ENCODE measurements at regions not wholly inside any gene's neighbourhood (a gene's known extent, or its start where the extent isn't known, plus 50 kb on each side); places are given as distances from the start of the nearest gene placed in this dataset.

- Histone ChIP-seq H3K27ac (ENCODE audit: low read length) (no peak overlapping the region), H3F3A (ENCODE audit: low read length, unreplicated experiment) (no peaks in the 10 kb centered on the region), H3K9ac (ENCODE audit: low read length) (no peak overlapping the region), H4K20me1 (ENCODE audit: low read length) (no peaks in the 10 kb centered on the region), H3K9me2 (replicated peaks; ENCODE audit: low read length) (no peaks in the 10 kb centered on the region), H3K36me3 (ENCODE audit: low read depth, low read length) (no peaks in the 10 kb centered on the region), H3K4me3 (ENCODE audit: low read length) (no peak overlapping the region), H3K4me1 (ENCODE audit: insufficient read depth, low read length) (no peaks in the 10 kb centered on the region), H2AFZ (ENCODE audit: low read length) (no peak overlapping the region), H3K9me3 (ENCODE audit: low read length) (no peaks in the 10 kb centered on the region), H3K27me3 (ENCODE audit: low read length) (no peaks in the 10 kb centered on the region), H3K4me2 (ENCODE audit: low read length) (no peak overlapping the region), H3K79me2 (ENCODE audit: low read length) (no peaks in the 10 kb centered on the region)
- TF ChIP-seq CTCF (conservative IDR thresholded peaks at IDR 0.05; ENCODE audit: low read depth, low read length) = no peak
- TF ChIP-seq EZH2 (IDR thresholded peaks at IDR 0.05; ENCODE audit: low read length, unreplicated experiment) = no peak
- no peak for TF ChIP-seq EZH2phosphoT487 (IDR thresholded peaks at IDR 0.05; ENCODE audit: borderline replicate concordance, low read length)
- ChIA-PET POLR2A (ENCODE audit: unreplicated experiment) (no interaction called here), CTCF (no interaction called here)
- no TSS peak for BruUV-seq (replicated peaks)
- intact Hi-C loops (cut with micrococcal nuclease) = no loop called here
- DNase-seq (no peak), ATAC-seq (no peak)
Observed at GRCh38 chr12:114743799-114744198, 59.8 kb upstream of the TBX3 start.

DNA sequence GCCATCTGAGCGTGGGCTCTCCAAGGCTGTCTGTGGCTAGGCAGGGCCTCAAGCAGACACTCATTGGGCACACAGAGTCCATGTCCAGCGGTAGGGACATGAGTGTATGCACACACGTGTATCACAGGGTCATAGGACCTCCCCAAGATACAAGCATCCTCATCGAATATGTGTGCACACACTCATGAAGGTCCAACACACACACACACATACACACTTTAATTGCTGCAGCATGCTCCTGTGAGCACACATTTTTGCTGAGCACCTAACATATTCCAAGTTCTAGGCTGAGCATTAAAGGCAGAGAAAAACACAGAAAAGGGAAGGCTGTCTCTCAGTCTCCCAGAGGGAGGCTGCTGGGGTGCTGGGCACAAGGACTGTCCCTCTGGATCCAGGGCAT is 59.3 kb upstream of the TBX3 start:
- Histone ChIP-seq H3F3A (ENCODE audit: low read length, unreplicated experiment) (no peaks in the 10 kb centered on the region), H3K27ac (ENCODE audit: low read length) (no peak overlapping the region), H2AFZ (ENCODE audit: low read length) (no peak overlapping the region), H3K79me2 (ENCODE audit: low read length) (no peaks in the 10 kb centered on the region), H3K36me3 (ENCODE audit: low read depth, low read length) (no peaks in the 10 kb centered on the region), H3K4me1 (ENCODE audit: insufficient read depth, low read length) (no peaks in the 10 kb centered on the region), H4K20me1 (ENCODE audit: low read length) (no peaks in the 10 kb centered on the region), H3K4me2 (ENCODE audit: low read length) (no peak overlapping the region), H3K27me3 (ENCODE audit: low read length) (no peaks in the 10 kb centered on the region), H3K9me2 (replicated peaks; ENCODE audit: low read length) (no peaks in the 10 kb centered on the region), H3K9ac (ENCODE audit: low read length) (no peak overlapping the region), H3K9me3 (ENCODE audit: low read length) (no peaks in the 10 kb centered on the region), H3K4me3 (ENCODE audit: low read length) (no peak overlapping the region)
- no peak for ATAC-seq
- intact Hi-C loops (cut with micrococcal nuclease) = no loop called here
- POLR2A ChIA-PET (ENCODE audit: unreplicated experiment) = no interaction called here
- TF ChIP-seq EZH2 (IDR thresholded peaks at IDR 0.05; ENCODE audit: low read length, unreplicated experiment) (no peak), CTCF (conservative IDR thresholded peaks at IDR 0.05; ENCODE audit: low read depth, low read length) (no peak), EZH2phosphoT487 (IDR thresholded peaks at IDR 0.05; ENCODE audit: borderline replicate concordance, low read length) (no peak)
- no TSS peak for BruUV-seq (replicated peaks)
- CTCF ChIA-PET = no interaction called here
- no peak for DNase-seq

DNA sequence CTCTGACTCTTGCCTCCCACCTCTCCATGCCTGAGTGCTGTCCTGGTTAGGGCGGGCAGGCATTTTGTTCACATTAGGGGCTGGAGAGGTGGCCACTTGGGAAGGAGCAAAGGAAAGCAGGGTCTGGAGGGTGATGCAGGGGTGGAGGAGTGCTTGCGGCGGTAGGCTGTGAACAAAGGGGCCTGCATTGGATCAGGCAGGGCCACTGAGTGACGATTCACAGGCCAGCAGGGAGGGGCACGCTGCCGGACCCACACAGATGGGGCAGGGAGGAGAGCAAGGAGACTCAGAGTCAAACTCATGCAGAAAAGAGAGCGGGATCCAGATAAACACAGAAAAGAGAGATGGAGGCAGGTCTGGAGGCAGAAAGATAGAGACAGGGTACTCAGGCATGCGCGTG is 58.4 kb upstream of the TBX3 start:
- POLR2A ChIA-PET (ENCODE audit: unreplicated experiment) = no interaction called here
- Histone ChIP-seq H3K4me3 (ENCODE audit: low read length) (no peak overlapping the region), H4K20me1 (ENCODE audit: low read length) (no peaks in the 10 kb centered on the region), H3K27me3 (ENCODE audit: low read length) (no peaks in the 10 kb centered on the region), H3K9ac (ENCODE audit: low read length) (no peak overlapping the region), H3F3A (ENCODE audit: low read length, unreplicated experiment) (no peaks in the 10 kb centered on the region), H3K36me3 (ENCODE audit: low read depth, low read length) (no peaks in the 10 kb centered on the region), H3K4me1 (ENCODE audit: insufficient read depth, low read length) (no peaks in the 10 kb centered on the region), H2AFZ (ENCODE audit: low read length) (no peak overlapping the region), H3K79me2 (ENCODE audit: low read length) (no peaks in the 10 kb centered on the region), H3K27ac (ENCODE audit: low read length) (no peak overlapping the region), H3K9me2 (replicated peaks; ENCODE audit: low read length) (no peaks in the 10 kb centered on the region), H3K4me2 (ENCODE audit: low read length) (no peak overlapping the region), H3K9me3 (ENCODE audit: low read length) (no peaks in the 10 kb centered on the region)
- CTCF ChIA-PET = no interaction called here
- no peak for TF ChIP-seq EZH2 (IDR thresholded peaks at IDR 0.05; ENCODE audit: low read length, unreplicated experiment)
- no peak for TF ChIP-seq EZH2phosphoT487 (IDR thresholded peaks at IDR 0.05; ENCODE audit: borderline replicate concordance, low read length)
- TF ChIP-seq CTCF (conservative IDR thresholded peaks at IDR 0.05; ENCODE audit: low read depth, low read length) = no peak
- DNase-seq (no peak), ATAC-seq (no peak)
- intact Hi-C loops (cut with micrococcal nuclease) = no loop called here
- no TSS peak for BruUV-seq (replicated peaks)
